ENCODE measurements at regions not wholly inside any gene's neighbourhood (a gene's known extent, or its start where the extent isn't known, plus 50 kb on each side); places are given as distances from the start of the nearest gene placed in this dataset.

DNA sequence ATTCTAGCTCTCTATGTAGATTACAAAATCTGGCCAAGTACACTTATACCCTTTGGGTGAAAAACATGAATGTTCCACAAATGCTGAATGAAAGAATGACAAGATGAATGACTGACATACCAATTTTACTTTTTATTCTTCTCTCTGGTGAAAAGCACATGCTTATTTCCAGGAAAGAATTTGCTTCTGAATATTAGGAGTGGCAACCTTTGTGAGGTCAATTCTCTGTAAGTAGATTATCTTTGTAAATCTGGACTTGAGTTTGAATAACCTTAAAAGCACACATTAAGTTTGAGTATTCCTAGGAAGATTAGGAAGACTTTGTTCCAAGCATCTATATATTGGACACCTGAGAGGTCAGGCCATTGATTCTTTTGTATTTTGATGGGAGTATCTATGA lies 78.1 kb upstream of the P2RY1 start:
- TF ChIP-seq POLR2A (IDR thresholded peaks at IDR 0.05) = no peak
- TF ChIP-seq, protein P1, sequence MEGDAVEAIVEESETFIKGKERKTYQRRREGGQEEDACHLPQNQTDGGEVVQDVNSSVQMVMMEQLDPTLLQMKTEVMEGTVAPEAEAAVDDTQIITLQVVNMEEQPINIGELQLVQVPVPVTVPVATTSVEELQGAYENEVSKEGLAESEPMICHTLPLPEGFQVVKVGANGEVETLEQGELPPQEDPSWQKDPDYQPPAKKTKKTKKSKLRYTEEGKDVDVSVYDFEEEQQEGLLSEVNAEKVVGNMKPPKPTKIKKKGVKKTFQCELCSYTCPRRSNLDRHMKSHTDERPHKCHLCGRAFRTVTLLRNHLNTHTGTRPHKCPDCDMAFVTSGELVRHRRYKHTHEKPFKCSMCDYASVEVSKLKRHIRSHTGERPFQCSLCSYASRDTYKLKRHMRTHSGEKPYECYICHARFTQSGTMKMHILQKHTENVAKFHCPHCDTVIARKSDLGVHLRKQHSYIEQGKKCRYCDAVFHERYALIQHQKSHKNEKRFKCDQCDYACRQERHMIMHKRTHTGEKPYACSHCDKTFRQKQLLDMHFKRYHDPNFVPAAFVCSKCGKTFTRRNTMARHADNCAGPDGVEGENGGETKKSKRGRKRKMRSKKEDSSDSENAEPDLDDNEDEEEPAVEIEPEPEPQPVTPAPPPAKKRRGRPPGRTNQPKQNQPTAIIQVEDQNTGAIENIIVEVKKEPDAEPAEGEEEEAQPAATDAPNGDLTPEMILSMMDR (IDR thresholded peaks at IDR 0.05) = no peak

Measured in thyroid gland (tissue), 4 donors.